ENCODE measurements at regions not wholly inside any gene's neighbourhood (a gene's known extent, or its start where the extent isn't known, plus 50 kb on each side); places are given as distances from the start of the nearest gene placed in this dataset.

DNA sequence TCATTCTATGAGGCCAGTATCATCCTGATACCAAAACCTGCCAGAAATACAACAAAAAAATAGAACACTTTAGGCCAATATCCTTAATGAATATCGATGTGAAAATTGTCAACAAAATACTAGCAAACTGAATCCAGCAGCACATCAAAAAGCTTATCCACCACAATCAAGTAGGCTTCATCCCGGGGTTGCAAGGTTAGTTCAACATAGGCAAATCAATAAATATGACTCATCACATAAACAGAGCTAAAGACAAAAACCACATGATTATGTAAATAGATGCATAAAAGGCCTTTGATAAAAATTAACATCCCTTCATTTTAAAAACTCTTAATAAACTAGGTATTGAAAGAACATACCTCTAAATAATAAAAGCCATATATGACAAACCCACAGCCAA is 403.2 kb upstream of the AZI2 start:
- Histone ChIP-seq H3K9me3 (ENCODE audit: control insufficient read depth, insufficient read depth, low read length) (no peaks in the 10 kb centered on the region), H3K27me3 (ENCODE audit: control insufficient read depth, insufficient read depth, low read length) (no peaks in the 10 kb centered on the region), H3K36me3 (ENCODE audit: control insufficient read depth, insufficient read depth, low read length) (no peaks in the 10 kb centered on the region), H3K4me1 (ENCODE audit: control insufficient read depth, insufficient read depth, low read length) (no peaks in the 10 kb centered on the region), H3K4me3 (ENCODE audit: low read length) (no peak overlapping the region), H3K27ac (ENCODE audit: low read length) (no peak overlapping the region)
- 82% methylated on average over 2 of the region's 2 CpGs for WGBS (ENCODE audit: insufficient coverage)
- H3K9me3 Mint-ChIP-seq: peaks cover 19 to 26% of the 10 kb centered on the region in 2 donors
- H3K27me3 Mint-ChIP-seq (ENCODE audit: low read depth in 2 of 2): no peaks in the 10 kb centered on the region
- TF ChIP-seq, protein P1, sequence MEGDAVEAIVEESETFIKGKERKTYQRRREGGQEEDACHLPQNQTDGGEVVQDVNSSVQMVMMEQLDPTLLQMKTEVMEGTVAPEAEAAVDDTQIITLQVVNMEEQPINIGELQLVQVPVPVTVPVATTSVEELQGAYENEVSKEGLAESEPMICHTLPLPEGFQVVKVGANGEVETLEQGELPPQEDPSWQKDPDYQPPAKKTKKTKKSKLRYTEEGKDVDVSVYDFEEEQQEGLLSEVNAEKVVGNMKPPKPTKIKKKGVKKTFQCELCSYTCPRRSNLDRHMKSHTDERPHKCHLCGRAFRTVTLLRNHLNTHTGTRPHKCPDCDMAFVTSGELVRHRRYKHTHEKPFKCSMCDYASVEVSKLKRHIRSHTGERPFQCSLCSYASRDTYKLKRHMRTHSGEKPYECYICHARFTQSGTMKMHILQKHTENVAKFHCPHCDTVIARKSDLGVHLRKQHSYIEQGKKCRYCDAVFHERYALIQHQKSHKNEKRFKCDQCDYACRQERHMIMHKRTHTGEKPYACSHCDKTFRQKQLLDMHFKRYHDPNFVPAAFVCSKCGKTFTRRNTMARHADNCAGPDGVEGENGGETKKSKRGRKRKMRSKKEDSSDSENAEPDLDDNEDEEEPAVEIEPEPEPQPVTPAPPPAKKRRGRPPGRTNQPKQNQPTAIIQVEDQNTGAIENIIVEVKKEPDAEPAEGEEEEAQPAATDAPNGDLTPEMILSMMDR (IDR thresholded peaks at IDR 0.05): no peak
- DNase-seq (no peak), ATAC-seq (no peak)
- H3K36me3 Mint-ChIP-seq: no peaks in the 10 kb centered on the region
- no peaks in the 10 kb centered on the region for H3K4me1 Mint-ChIP-seq
- H3K4me3 Mint-ChIP-seq: no peak overlapping the region
- H3K27ac Mint-ChIP-seq: no peak overlapping the region
- intact Hi-C loops (cut with micrococcal nuclease): no loop called here

DNA sequence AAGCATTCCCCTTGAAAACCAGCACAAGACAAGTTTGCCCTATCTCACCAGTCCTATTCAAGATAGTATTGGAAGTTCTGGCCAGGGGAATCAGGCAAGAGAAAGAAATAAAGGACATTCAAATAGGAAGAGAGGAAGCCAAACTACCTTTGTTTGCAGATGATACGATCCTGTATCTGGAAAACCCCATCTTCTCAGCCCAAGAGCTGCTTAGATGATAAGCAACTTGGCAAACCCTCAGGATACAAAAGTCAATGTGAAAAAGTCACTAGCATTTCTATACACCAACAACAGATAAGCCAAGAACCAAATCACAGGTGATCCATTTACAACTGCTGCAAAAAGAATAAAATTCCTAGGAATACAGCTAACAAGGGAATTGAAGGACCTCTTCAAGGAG is 403.7 kb upstream of the AZI2 start:
- Mint-ChIP-seq H3K36me3 (no peaks in the 10 kb centered on the region), H3K9me3 (peaks cover 19 to 26% of the 10 kb centered on the region in 2 donors), H3K27me3 (ENCODE audit: low read depth in 2 of 2) (no peaks in the 10 kb centered on the region), H3K27ac (no peak overlapping the region), H3K4me3 (no peak overlapping the region), H3K4me1 (no peaks in the 10 kb centered on the region)
- Histone ChIP-seq H3K4me3 (ENCODE audit: low read length) (no peak overlapping the region), H3K36me3 (ENCODE audit: control insufficient read depth, insufficient read depth, low read length) (no peaks in the 10 kb centered on the region), H3K27ac (ENCODE audit: low read length) (no peak overlapping the region), H3K4me1 (ENCODE audit: control insufficient read depth, insufficient read depth, low read length) (no peaks in the 10 kb centered on the region), H3K27me3 (ENCODE audit: control insufficient read depth, insufficient read depth, low read length) (no peaks in the 10 kb centered on the region), H3K9me3 (ENCODE audit: control insufficient read depth, insufficient read depth, low read length) (no peaks in the 10 kb centered on the region)
- intact Hi-C loops (cut with micrococcal nuclease): no loop called here
- no peak for ATAC-seq
- 100% methylated on average over 1 of the region's 1 CpG for WGBS (ENCODE audit: insufficient coverage)
- TF ChIP-seq, protein P1 (IDR thresholded peaks at IDR 0.05): no peak
- no peak for DNase-seq

DNA sequence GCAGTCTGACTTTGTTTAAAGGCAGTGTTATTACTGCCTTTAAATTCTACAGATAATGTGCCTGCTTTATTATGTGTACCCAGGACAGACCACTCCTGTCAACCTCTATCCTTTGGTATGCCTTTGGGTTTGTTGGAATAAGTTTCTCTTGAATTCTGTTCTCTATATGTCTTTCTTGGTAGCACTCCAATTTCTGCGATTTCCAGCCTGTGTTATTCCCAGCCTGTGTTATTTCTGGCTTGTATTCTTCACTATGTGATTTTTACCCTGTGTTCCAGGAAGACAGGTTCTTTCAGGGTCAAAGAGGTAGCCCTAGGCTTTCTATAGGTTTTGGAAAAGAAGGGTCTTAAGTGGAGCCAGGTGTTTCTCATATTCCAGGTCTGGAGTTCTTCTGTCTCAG is 407.4 kb upstream of the AZI2 start:
- DNase-seq: no peak
- no peaks in the 10 kb centered on the region for H3K27me3 ChIP-seq (ENCODE audit: control insufficient read depth, insufficient read depth, low read length)
- Mint-ChIP-seq H3K9me3 (peaks cover 3% of the 10 kb centered on the region in 2 donors), H3K4me1 (no peaks in the 10 kb centered on the region), H3K27ac (no peak overlapping the region), H3K36me3 (no peaks in the 10 kb centered on the region), H3K27me3 (ENCODE audit: low read depth in 2 of 2) (no peaks in the 10 kb centered on the region), H3K4me3 (no peak overlapping the region)
- H3K27ac ChIP-seq (ENCODE audit: low read length): no peak overlapping the region
- no peak for ATAC-seq
- H3K36me3 ChIP-seq (ENCODE audit: control insufficient read depth, insufficient read depth, low read length): no peaks in the 10 kb centered on the region
- H3K9me3 ChIP-seq (ENCODE audit: control insufficient read depth, insufficient read depth, low read length): no peaks in the 10 kb centered on the region
- H3K4me3 ChIP-seq (ENCODE audit: low read length): no peak overlapping the region
- intact Hi-C loops (cut with micrococcal nuclease): no loop called here
- TF ChIP-seq, protein P1 (IDR thresholded peaks at IDR 0.05): no peak
- no peaks in the 10 kb centered on the region for H3K4me1 ChIP-seq (ENCODE audit: control insufficient read depth, insufficient read depth, low read length)
- WGBS (ENCODE audit: insufficient coverage): 88% methylated on average over 1 of the region's 1 CpG

DNA sequence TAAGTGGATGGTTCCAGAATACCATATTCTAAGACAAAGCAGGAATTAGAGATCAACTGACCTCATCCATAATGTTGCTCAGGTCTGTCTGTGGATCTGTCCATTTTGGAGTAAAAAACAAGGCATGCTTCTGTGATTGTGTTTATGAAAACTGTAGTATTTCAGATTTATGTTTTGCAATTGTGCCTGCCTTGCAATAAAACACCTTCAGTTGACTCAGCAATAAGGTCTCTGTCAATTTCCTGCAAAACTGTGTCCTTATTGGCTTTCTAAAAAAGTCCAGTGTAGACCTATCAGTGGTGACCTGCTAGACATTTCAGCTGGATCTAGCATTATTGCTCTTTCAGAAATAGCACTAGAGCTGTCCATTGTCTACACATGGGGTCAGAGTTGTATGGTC is 409.5 kb upstream of the AZI2 start:
- H3K27me3 Mint-ChIP-seq (ENCODE audit: low read depth in 2 of 2): no peaks in the 10 kb centered on the region
- no peak overlapping the region for H3K4me3 Mint-ChIP-seq
- TF ChIP-seq, protein P1 (IDR thresholded peaks at IDR 0.05): no peak
- Histone ChIP-seq H3K27me3 (ENCODE audit: control insufficient read depth, insufficient read depth, low read length) (no peaks in the 10 kb centered on the region), H3K4me1 (ENCODE audit: control insufficient read depth, insufficient read depth, low read length) (no peaks in the 10 kb centered on the region), H3K27ac (ENCODE audit: low read length) (no peak overlapping the region), H3K4me3 (ENCODE audit: low read length) (no peak overlapping the region), H3K9me3 (ENCODE audit: control insufficient read depth, insufficient read depth, low read length) (no peaks in the 10 kb centered on the region), H3K36me3 (ENCODE audit: control insufficient read depth, insufficient read depth, low read length) (no peaks in the 10 kb centered on the region)
- no peak overlapping the region for H3K27ac Mint-ChIP-seq
- no peaks in the 10 kb centered on the region for H3K36me3 Mint-ChIP-seq
- intact Hi-C loops (cut with micrococcal nuclease): no loop called here
- DNase-seq: no peak
- H3K4me1 Mint-ChIP-seq: no peaks in the 10 kb centered on the region
- ATAC-seq: no peak
- H3K9me3 Mint-ChIP-seq: peaks cover 0 to 5% of the 10 kb centered on the region in 2 donors
